ENCODE measurements at regions not wholly inside any gene's neighbourhood (a gene's known extent, or its start where the extent isn't known, plus 50 kb on each side); places are given as distances from the start of the nearest gene placed in this dataset.

DNA sequence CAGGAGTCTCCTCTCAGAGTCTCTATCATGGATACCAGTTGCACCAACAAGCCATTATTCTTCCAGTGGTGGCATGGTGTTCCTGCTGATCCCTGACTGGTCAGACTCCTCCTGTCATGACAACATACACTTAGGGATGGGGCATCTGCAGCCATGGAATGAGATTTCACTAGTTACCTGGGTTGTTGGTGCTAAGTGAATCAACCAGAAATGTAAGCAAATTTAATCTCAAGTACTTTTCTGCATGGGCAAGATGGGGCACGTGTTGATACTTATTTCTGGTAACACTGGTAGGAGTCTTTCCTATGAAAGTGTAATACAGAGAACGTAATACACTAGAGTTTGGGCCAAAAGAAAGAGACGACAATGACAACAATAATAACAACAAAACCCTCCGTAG is 211.5 kb upstream of the FOXN3 start:
- no peak for TF ChIP-seq CTCF (IDR thresholded peaks at IDR 0.05)
- no peak for TF ChIP-seq ZBTB33 (IDR thresholded peaks at IDR 0.05; ENCODE audit: borderline replicate concordance, low read depth)
- TF ChIP-seq, protein P1, sequence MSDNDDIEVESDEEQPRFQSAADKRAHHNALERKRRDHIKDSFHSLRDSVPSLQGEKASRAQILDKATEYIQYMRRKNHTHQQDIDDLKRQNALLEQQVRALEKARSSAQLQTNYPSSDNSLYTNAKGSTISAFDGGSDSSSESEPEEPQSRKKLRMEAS (IDR thresholded peaks at IDR 0.05; ENCODE audit: low read depth) = no peak
- TF ChIP-seq POLR2AphosphoS5 (IDR thresholded peaks at IDR 0.05; ENCODE audit: low read depth, low read length) = no peak
- no peak for TF ChIP-seq FOXM1 (IDR thresholded peaks at IDR 0.05; ENCODE audit: low read depth)
- TF ChIP-seq RFX5 (IDR thresholded peaks at IDR 0.05; ENCODE audit: low read length) = no peak
- no peak for TF ChIP-seq RXRA (IDR thresholded peaks at IDR 0.05; ENCODE audit: borderline replicate concordance, low read depth)
- TF ChIP-seq EZH2phosphoT487 (IDR thresholded peaks at IDR 0.05; ENCODE audit: borderline replicate concordance, low read depth) = no peak
- no peak for TF ChIP-seq CHD2 (IDR thresholded peaks at IDR 0.05; ENCODE audit: low read length, partially characterized antibody)
- TF ChIP-seq, protein P2, sequence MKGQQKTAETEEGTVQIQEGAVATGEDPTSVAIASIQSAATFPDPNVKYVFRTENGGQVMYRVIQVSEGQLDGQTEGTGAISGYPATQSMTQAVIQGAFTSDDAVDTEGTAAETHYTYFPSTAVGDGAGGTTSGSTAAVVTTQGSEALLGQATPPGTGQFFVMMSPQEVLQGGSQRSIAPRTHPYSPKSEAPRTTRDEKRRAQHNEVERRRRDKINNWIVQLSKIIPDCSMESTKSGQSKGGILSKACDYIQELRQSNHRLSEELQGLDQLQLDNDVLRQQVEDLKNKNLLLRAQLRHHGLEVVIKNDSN (IDR thresholded peaks at IDR 0.05; ENCODE audit: borderline replicate concordance, low read depth) = no peak
- TF ChIP-seq EP300 (IDR thresholded peaks at IDR 0.05; ENCODE audit: borderline replicate concordance in 1 of 2, low read depth in 1 of 2, low read length in 1 of 2) = no peak
- TF ChIP-seq, protein P3, sequence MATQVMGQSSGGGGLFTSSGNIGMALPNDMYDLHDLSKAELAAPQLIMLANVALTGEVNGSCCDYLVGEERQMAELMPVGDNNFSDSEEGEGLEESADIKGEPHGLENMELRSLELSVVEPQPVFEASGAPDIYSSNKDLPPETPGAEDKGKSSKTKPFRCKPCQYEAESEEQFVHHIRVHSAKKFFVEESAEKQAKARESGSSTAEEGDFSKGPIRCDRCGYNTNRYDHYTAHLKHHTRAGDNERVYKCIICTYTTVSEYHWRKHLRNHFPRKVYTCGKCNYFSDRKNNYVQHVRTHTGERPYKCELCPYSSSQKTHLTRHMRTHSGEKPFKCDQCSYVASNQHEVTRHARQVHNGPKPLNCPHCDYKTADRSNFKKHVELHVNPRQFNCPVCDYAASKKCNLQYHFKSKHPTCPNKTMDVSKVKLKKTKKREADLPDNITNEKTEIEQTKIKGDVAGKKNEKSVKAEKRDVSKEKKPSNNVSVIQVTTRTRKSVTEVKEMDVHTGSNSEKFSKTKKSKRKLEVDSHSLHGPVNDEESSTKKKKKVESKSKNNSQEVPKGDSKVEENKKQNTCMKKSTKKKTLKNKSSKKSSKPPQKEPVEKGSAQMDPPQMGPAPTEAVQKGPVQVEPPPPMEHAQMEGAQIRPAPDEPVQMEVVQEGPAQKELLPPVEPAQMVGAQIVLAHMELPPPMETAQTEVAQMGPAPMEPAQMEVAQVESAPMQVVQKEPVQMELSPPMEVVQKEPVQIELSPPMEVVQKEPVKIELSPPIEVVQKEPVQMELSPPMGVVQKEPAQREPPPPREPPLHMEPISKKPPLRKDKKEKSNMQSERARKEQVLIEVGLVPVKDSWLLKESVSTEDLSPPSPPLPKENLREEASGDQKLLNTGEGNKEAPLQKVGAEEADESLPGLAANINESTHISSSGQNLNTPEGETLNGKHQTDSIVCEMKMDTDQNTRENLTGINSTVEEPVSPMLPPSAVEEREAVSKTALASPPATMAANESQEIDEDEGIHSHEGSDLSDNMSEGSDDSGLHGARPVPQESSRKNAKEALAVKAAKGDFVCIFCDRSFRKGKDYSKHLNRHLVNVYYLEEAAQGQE (IDR thresholded peaks at IDR 0.05; ENCODE audit: low read depth, low read length) = no peak
- TF ChIP-seq MXI1 (IDR thresholded peaks at IDR 0.05; ENCODE audit: low read depth, low read length) = no peak
- TF ChIP-seq SMC3 (IDR thresholded peaks at IDR 0.05; ENCODE audit: low read depth, low read length) = no peak
